K562 (cell line): ENCODE measurements at regions not wholly inside any gene's neighbourhood (a gene's known extent, or its start where the extent isn't known, plus 50 kb on each side); places are given as distances from the start of the nearest gene placed in this dataset.

Experiments used
- ATAC-seq: fragments of 200-7000 bp; cut with Tn5 transposase; 3 replicates; pipeline ENCODE4 v1.9.1; 2020; ENCODE audit warnings: moderate library complexity
- BruUV-seq: library from RNA; stranded (reverse); fragments of 400-500 nt; replicated peaks from 2 replicates; lab custom pipeline; 2021; lab: Mats Ljungman, UMichigan
- CTCF ChIA-PET: fragments of 300-600 bp; formaldehyde crosslinking; extraction: SDS; loops from one replicate; lab custom pipeline; 2021; ENCODE audit warnings: low intra/inter-chr PET ratio; lab: Yijun Ruan, JAX
- POLR2A ChIA-PET: fragments of 300-600, 350-650 bp; sonication (Branson Sonifier 250); formaldehyde crosslinking; extraction: SDS; loops from one replicate; lab custom pipeline; 2021; ENCODE audit warnings: antibody characterized with exemption, inconsistent platforms; lab: Yijun Ruan, JAX
- DNase-seq, 4 experiments: peaks; one replicate each; pipeline versions ENCODE4 v3.0.0 to v3.0.0-alpha.2; 2011 to 2018; ENCODE audit warnings: low spot score in 3 of 4, mixed read lengths in 3 of 4; ENCODE audit errors: extremely low read depth in 1 of 4
- FAIRE-seq: peaks from 2 replicates; lab custom pipeline; 2011; peaks lifted over from hg19 to GRCh38; lab: Jason Lieb, UNC
- H2AFZ ChIP-seq: 2 replicates; pipeline ENCODE4 v1.6.0; 2011; ENCODE audit warnings: low read depth, low read length, control low read depth, inconsistent platforms
- H3K27ac ChIP-seq: fragments of 200-600 bp; 3 replicates; pipeline ENCODE4 v1.8.0; 2011; ENCODE audit warnings: low read depth, mild to moderate bottlenecking, control low read depth, inconsistent platforms, low read length, moderate library complexity, mixed read lengths; ENCODE audit errors: extremely low read depth
- H3K27me3 ChIP-seq, 2 experiments: fragments of 300-600 bp in 1 of 2; 2 replicates in 1 of 2; 3 replicates in 1 of 2; pipeline versions ENCODE4 v1.6.0 to v1.8.0; 2011; ENCODE audit warnings: inconsistent platforms in 2 of 2, low read length in 2 of 2, mild to moderate bottlenecking in 1 of 2, mixed read lengths in 1 of 2, moderate library complexity in 1 of 2; ENCODE audit not compliant: control insufficient read depth in 2 of 2, insufficient read depth in 2 of 2
- H3K36me3 ChIP-seq: fragments of 300-600 bp; 3 replicates; pipeline ENCODE4 v1.8.0; 2011; ENCODE audit warnings: mild to moderate bottlenecking, low read length, inconsistent platforms; ENCODE audit not compliant: control insufficient read depth, insufficient read depth
- H3K4me1 ChIP-seq, 2 experiments: fragments of 200-600 bp in 1 of 2; replicated peaks in 1 of 2; 2 replicates in 1 of 2; 3 replicates in 1 of 2; pipeline versions ENCODE4 v1.5.1 to v1.8.0; 2011; ENCODE audit warnings: inconsistent platforms in 2 of 2, low read length in 2 of 2, mild to moderate bottlenecking in 1 of 2, mixed read lengths in 1 of 2, moderate library complexity in 1 of 2; ENCODE audit not compliant: control insufficient read depth in 2 of 2, insufficient read depth in 2 of 2
- H3K4me2 ChIP-seq: 2 replicates; pipeline ENCODE4 v1.6.1; 2011; ENCODE audit warnings: low read length, control low read depth, inconsistent platforms, mixed read lengths; ENCODE audit not compliant: insufficient read depth
- H3K4me3 ChIP-seq: fragments of 200-600 bp; sonication (generic), shearing (Covaris generic); 2 replicates; pipeline ENCODE4 v1.5.1; 2016; ENCODE audit warnings: control low read depth, inconsistent platforms
- H3K79me2 ChIP-seq: fragments of 200-600 bp; 3 replicates; pipeline ENCODE4 v1.8.0; 2011; ENCODE audit warnings: low read length, inconsistent platforms; ENCODE audit not compliant: control insufficient read depth, insufficient read depth
- H3K9ac ChIP-seq, 2 experiments: 2 replicates each; pipeline versions ENCODE4 v1.6.0 to v1.6.1; 2011; ENCODE audit warnings: low read depth in 2 of 2, low read length in 2 of 2, control low read depth in 1 of 2, inconsistent platforms in 1 of 2, mild to moderate bottlenecking in 1 of 2, mixed read lengths in 1 of 2; ENCODE audit not compliant: insufficient read depth in 1 of 2
- H3K9me1 ChIP-seq: one replicate; pipeline ENCODE4 v1.6.0; 2011; ENCODE audit warnings: inconsistent platforms, mild to moderate bottlenecking, low read length, moderate library complexity; ENCODE audit not compliant: control insufficient read depth, insufficient read depth
- H3K9me3 ChIP-seq: replicated peaks from 2 replicates; pipeline ENCODE4 v1.5.1; 2011; ENCODE audit warnings: low read depth, low read length, inconsistent platforms; ENCODE audit not compliant: control insufficient read depth, insufficient read depth
- H4K20me1 ChIP-seq: replicated peaks from 2 replicates; pipeline ENCODE4 v1.6.1; 2011; ENCODE audit warnings: low read length, inconsistent platforms, mixed read lengths; ENCODE audit not compliant: control insufficient read depth, insufficient read depth
- FOXA3 ChIP-seq, 2 experiments: fragments of 450-650 bp in 1 of 2; sonication (generic) in 1 of 2; formaldehyde crosslinking; IDR thresholded peaks in 1 of 2; conservative IDR thresholded peaks in 1 of 2; 2 replicates each; pipeline versions ENCODE4 v1.4.0 to v1.8.0; 2020 to 2022; ENCODE audit warnings: mild to moderate bottlenecking in 2 of 2, missing genetic modification reagents in 1 of 2
- HDAC6 ChIP-seq: IDR thresholded peaks from 2 replicates; pipeline ENCODE4 v1.6.1; 2012; ENCODE audit warnings: low read depth, mild to moderate bottlenecking, control low read depth, inconsistent platforms, low read length, moderate library complexity
- MAFG ChIP-seq: fragments of 450-650 bp; conservative IDR thresholded peaks from 2 replicates; pipeline ENCODE4 v1.6.1; 2016; ENCODE audit warnings: missing genetic modification characterization, missing compliant biosample characterization
- NR2C2 ChIP-seq, 2 experiments: fragments of 200-800 bp in 1 of 2; sonication (Bioruptor generic) in 1 of 2; sonication (generic) in 1 of 2; formaldehyde crosslinking in 1 of 2; IDR thresholded peaks; 2 replicates each; pipeline versions ENCODE4 v1.6.1 to v1.8.0; 2016 to 2022; ENCODE audit warnings: mild to moderate bottlenecking in 1 of 2, missing compliant biosample characterization in 1 of 2, missing genetic modification characterization in 1 of 2, missing genetic modification reagents in 1 of 2
- ZBTB33 ChIP-seq: sonication (generic); formaldehyde crosslinking; IDR thresholded peaks from 2 replicates; pipeline ENCODE4 v1.8.1; 2023; ENCODE audit warnings: mild to moderate bottlenecking, missing genetic modification reagents
- ZKSCAN3 ChIP-seq: fragments of 250-450 bp; sonication (Bioruptor Pico); IDR thresholded peaks from 2 replicates; pipeline ENCODE4 v1.4.0; 2020
- ZNF23 ChIP-seq: fragments of 250-450 bp; sonication (Bioruptor Pico); IDR thresholded peaks from 2 replicates; pipeline ENCODE4 v1.4.0; 2020; ENCODE audit warnings: mild to moderate bottlenecking
- WGBS: fragments of 100-300 bp; shearing (Covaris generic); methylation state at CpG from one replicate; pipeline ENCODE4 v1.1.6; 2016; ENCODE audit warnings: low coverage, mixed read lengths; ENCODE audit not compliant: insufficient coverage; ENCODE audit errors: missing lambda C conversion rate; 5-methylcytosine and 5-hydroxymethylcytosine counted together
- in situ Hi-C: fragments of 300-500 bp; cut with MboI; formaldehyde crosslinking; loops from 4 replicates; pipeline ENCODE4 v1.15.0; 2018; ENCODE audit warnings: inconsistent platforms, mixed read lengths
- intact Hi-C: fragments of 100-400 bp; cut with micrococcal nuclease; formaldehyde crosslinking; loops from 2 replicates; pipeline ENCODE4 v1.14.2; 2022
- TF ChIP-seq, protein P1 (sequence below): fragments of 250-450 bp; sonication (Bioruptor Pico); IDR thresholded peaks from 2 replicates; pipeline ENCODE4 v1.5.0; 2021; ENCODE audit warnings: mild to moderate bottlenecking, moderate library complexity
- TF ChIP-seq, protein P2 (sequence below): fragments of 250-450 bp; sonication (Bioruptor Pico); IDR thresholded peaks from 2 replicates; pipeline ENCODE4 v1.5.0; 2021
- TF ChIP-seq, protein P3 (sequence below): fragments of 250-450 bp; sonication (Bioruptor Pico); IDR thresholded peaks from 2 replicates; pipeline ENCODE4 v1.8.0; 2022; ENCODE audit warnings: moderate library complexity, mild to moderate bottlenecking, inconsistent platforms
- TF ChIP-seq, protein P4 (sequence below): fragments of 450-650 bp; IDR thresholded peaks from 2 replicates; pipeline ENCODE4 v1.6.1; 2016; ENCODE audit warnings: borderline replicate concordance

DNA sequence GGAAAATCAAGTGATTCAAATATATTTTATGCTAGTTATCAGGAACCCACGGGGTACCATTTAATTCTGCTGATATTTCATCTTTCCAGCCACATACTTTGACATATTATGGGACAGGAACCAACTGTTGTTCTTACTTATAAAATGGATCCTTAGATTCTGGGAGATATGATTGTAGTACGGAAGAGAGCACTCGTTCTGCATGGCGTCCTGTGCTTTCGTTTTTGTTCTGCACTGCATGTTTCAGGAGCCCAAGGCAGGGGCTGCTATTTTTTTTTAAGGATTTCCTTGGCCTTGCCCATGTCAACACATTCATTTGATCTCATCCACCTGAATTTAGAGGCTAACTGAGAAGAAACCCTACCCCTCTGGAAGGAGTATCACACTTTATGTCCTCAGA, 245.5 kb upstream of the TLL1 start (continued):
- TF ChIP-seq, protein P1, sequence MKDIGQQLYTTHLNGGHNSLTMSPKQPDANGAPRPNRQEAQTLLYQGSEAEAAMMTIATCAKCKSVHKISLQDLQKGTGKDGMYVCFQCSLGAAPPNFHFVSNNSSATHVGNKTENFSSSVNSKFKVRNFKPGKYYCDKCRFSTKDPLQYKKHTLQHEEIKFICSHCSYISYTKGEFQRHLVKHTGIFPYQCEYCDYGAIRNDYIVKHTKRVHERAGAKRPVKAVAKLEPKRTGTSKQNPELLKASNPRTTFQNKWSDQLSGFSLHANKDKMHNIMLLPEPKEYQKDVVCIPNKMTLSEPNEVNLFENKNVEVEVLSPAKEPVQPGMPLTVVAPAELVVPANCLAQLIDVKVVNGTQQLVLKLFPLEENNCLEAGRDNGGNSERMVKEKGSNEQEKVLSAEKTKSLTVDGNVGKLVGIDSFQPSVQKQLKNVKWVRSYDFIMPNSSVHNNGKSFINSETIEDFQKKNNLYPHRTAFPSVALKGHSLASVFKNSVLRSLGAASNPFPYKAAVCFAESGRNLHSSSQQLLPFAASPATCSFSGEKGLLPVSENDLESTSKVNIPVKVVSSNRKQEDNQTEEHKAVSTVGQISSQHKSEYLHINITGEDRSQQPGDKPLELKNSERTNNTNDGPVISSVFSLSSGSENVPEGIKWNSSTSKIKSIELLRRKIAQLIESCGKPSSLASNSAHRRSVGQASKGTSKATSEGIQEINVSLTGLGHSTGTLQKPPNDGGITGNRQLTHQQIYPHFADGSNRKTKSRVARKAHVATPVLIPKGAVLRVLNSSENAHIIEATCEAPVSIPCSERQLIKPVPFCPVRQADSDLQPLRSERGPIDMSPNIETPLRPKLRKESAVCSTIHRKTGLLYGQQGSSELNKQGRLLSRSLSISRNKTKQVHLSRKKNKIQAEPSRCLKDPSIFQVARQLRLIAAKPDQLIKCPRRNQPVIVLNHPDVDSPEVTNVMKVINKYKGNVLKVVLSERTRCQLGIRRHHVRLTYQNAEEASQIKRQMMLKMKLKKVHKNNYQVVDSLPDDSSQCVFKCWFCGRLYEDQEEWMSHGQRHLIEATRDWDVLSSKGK (CRISPR knock-in tag) = no peak
- TF ChIP-seq, protein P2, sequence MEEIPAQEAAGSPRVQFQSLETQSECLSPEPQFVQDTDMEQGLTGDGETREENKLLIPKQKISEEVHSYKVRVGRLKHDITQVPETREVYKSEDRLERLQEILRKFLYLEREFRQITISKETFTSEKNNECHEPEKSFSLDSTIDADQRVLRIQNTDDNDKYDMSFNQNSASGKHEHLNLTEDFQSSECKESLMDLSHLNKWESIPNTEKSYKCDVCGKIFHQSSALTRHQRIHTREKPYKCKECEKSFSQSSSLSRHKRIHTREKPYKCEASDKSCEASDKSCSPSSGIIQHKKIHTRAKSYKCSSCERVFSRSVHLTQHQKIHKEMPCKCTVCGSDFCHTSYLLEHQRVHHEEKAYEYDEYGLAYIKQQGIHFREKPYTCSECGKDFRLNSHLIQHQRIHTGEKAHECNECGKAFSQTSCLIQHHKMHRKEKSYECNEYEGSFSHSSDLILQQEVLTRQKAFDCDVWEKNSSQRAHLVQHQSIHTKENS = no peak
- TF ChIP-seq, protein P3, sequence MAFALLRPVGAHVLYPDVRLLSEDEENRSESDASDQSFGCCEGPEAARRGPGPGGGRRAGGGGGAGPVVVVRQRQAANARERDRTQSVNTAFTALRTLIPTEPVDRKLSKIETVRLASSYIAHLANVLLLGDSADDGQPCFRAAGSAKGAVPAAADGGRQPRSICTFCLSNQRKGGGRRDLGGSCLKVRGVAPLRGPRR (CRISPR knock-in tag) = no peak
- no peak for TF ChIP-seq ZKSCAN3 (CRISPR knock-in tag)

- Histone ChIP-seq H3K4me2 (no peak overlapping the region), H3K9me1 (no peaks in the 10 kb centered on the region), H4K20me1 (no peaks in the 10 kb centered on the region), H3K9ac (no peak overlapping the region), H3K27me3 (no peaks in the 10 kb centered on the region), H3K36me3 (no peaks in the 10 kb centered on the region), H2AFZ (no peak overlapping the region), H3K4me1 (no peaks in the 10 kb centered on the region), H3K27ac (no peak overlapping the region), H3K9me3 (no peaks in the 10 kb centered on the region), H3K79me2 (no peaks in the 10 kb centered on the region), H3K4me3 (no peak overlapping the region)
- ChIA-PET POLR2A (interaction anchor here (0.6 kb wide), 1 partner anchor 138 kb away, joined by 3 read pairs; no protein-coding TSS in a partner anchor), CTCF (no interaction called here)
- intact Hi-C loops = no loop called here
- in situ Hi-C loops = no loop called here
- DNase-seq = no peak
- ATAC-seq = no peak
- no peak for FAIRE-seq
- 0% methylated on average over 3 of the region's 3 CpGs for WGBS
- BruUV-seq = no TSS peak
- TF ChIP-seq NR2C2 (CRISPR knock-in tag; IDR thresholded peaks at IDR 0.05) (no peak), NR2C2 (tag; IDR thresholded peaks at IDR 0.05) (no peak), FOXA3 (CRISPR knock-in tag; conservative IDR thresholded peaks at IDR 0.05 in 1 of 2, IDR thresholded peaks at IDR 0.05 in 1 of 2) (no peak), MAFG (tag) (no peak), ZNF23 (CRISPR knock-in tag) (no peak), HDAC6 (no peak), ZBTB33 (no peak)
- TF ChIP-seq, protein P4, sequence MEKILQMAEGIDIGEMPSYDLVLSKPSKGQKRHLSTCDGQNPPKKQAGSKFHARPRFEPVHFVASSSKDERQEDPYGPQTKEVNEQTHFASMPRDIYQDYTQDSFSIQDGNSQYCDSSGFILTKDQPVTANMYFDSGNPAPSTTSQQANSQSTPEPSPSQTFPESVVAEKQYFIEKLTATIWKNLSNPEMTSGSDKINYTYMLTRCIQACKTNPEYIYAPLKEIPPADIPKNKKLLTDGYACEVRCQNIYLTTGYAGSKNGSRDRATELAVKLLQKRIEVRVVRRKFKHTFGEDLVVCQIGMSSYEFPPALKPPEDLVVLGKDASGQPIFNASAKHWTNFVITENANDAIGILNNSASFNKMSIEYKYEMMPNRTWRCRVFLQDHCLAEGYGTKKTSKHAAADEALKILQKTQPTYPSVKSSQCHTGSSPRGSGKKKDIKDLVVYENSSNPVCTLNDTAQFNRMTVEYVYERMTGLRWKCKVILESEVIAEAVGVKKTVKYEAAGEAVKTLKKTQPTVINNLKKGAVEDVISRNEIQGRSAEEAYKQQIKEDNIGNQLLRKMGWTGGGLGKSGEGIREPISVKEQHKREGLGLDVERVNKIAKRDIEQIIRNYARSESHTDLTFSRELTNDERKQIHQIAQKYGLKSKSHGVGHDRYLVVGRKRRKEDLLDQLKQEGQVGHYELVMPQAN = no peak
These were observed 244.5 kb upstream of the TLL1 start for GRCh38 chr4:165628572-165628971.
